Breast epithelium (tissue), 4 donors: ENCODE measurements at regions not wholly inside any gene's neighbourhood (a gene's known extent, or its start where the extent isn't known, plus 50 kb on each side); places are given as distances from the start of the nearest gene placed in this dataset.

Experiments used
- DNase-seq, 2 donors: peaks; one replicate each; pipeline ENCODE4 v3.0.0-alpha.2; 2019; ENCODE audit warnings: low spot score in 2 of 2
- H3K27ac ChIP-seq, 2 donors: fragments of 200-600 bp; sonication (generic) in 1 of 2; one replicate each; pipeline ENCODE4 v1.5.1; 2016 to 2019; ENCODE audit warnings: mild to moderate bottlenecking in 1 of 2
- H3K27me3 ChIP-seq, 2 donors: fragments of 200-600 bp; sonication (generic) in 1 of 2; one replicate each; pipeline versions ENCODE4 v1.5.1 to v1.6.0; 2017 to 2019; ENCODE audit warnings: control low read depth in 1 of 2, mild to moderate bottlenecking in 1 of 2
- H3K36me3 ChIP-seq: fragments of 200-600 bp; one replicate; pipeline ENCODE4 v1.5.1; 2019
- H3K4me1 ChIP-seq, 2 donors: fragments of 200-600 bp; sonication (generic); one replicate each; pipeline ENCODE4 v1.5.1; 2016 to 2019; ENCODE audit warnings: control low read depth in 1 of 2
- H3K4me3 ChIP-seq, 3 donors: fragments of 200-600 bp; sonication (generic); 1 replicate in 2 of 3; 2 replicates in 1 of 3; pipeline ENCODE4 v1.5.1; 2016 to 2019; ENCODE audit warnings: mild to moderate bottlenecking in 3 of 3, moderate library complexity in 2 of 3
- H3K9me3 ChIP-seq, 2 donors: fragments of 200-600 bp; sonication (generic) in 1 of 2; one replicate each; pipeline ENCODE4 v1.5.1; 2016 to 2019; ENCODE audit warnings: control low read depth in 1 of 2
- CTCF ChIP-seq, 3 donors: fragments of 450-650 bp; IDR thresholded peaks; one replicate each; pipeline ENCODE4 v1.5.1; 2016 to 2017; ENCODE audit warnings: antibody characterized with exemption in 3 of 3, mild to moderate bottlenecking in 3 of 3, moderate library complexity in 3 of 3
- POLR2A ChIP-seq: fragments of 450-650 bp; IDR thresholded peaks from one replicate; pipeline ENCODE4 v1.6.1; 2016; ENCODE audit warnings: antibody characterized with exemption, mild to moderate bottlenecking, moderate library complexity
- POLR2AphosphoS5 ChIP-seq, 3 donors: sonication (generic); formaldehyde crosslinking; IDR thresholded peaks; one replicate each; pipeline ENCODE4 v1.6.1; 2017; ENCODE audit warnings: antibody characterized with exemption in 3 of 3
- intact Hi-C: fragments of 100-400 bp; cut with DNase I; formaldehyde crosslinking; loops from one replicate; pipeline ENCODE4 v1.15.1; 2023; ENCODE audit warnings: low total_unique reads

GRCh38 chr4:92111493-92111892 lies 192.3 kb upstream of the GRID2 start:
- no peak for DNase-seq
- no peak overlapping the region for H3K27ac ChIP-seq
- H3K27me3 ChIP-seq, result no peaks in the 10 kb centered on the region
- no peak overlapping the region for H3K4me3 ChIP-seq
- H3K4me1 ChIP-seq, result no peaks in the 10 kb centered on the region
- no peaks in the 10 kb centered on the region for H3K36me3 ChIP-seq
- no peak for TF ChIP-seq POLR2A
- no peak for TF ChIP-seq CTCF (IDR thresholded peaks at IDR 0.05)
- intact Hi-C loops, result no loop called here
- no peaks in the 10 kb centered on the region for H3K9me3 ChIP-seq

- Histone ChIP-seq H3K4me3 (no peak overlapping the region), H3K36me3 (no peaks in the 10 kb centered on the region), H3K4me1 (no peaks in the 10 kb centered on the region), H3K9me3 (no peaks in the 10 kb centered on the region), H3K27ac (no peak overlapping the region), H3K27me3 (no peaks in the 10 kb centered on the region)
- TF ChIP-seq CTCF (IDR thresholded peaks at IDR 0.05), result no peak
- TF ChIP-seq POLR2A, result no peak
- no peak for TF ChIP-seq POLR2AphosphoS5 (IDR thresholded peaks at IDR 0.05)
- intact Hi-C loops, result no loop called here
- no peak for DNase-seq
These were observed 191.0 kb upstream of the GRID2 start for GRCh38 chr4:92112805-92113204.

- no peak for DNase-seq
- no peaks in the 10 kb centered on the region for H3K9me3 ChIP-seq
- no peaks in the 10 kb centered on the region for H3K4me1 ChIP-seq
- intact Hi-C loops, result no loop called here
- H3K36me3 ChIP-seq, result no peaks in the 10 kb centered on the region
- no peak overlapping the region for H3K27ac ChIP-seq
- TF ChIP-seq CTCF (IDR thresholded peaks at IDR 0.05), result no peak
- no peak for TF ChIP-seq POLR2AphosphoS5 (IDR thresholded peaks at IDR 0.05)
- no peak for TF ChIP-seq POLR2A
- no peaks in the 10 kb centered on the region for H3K27me3 ChIP-seq
- H3K4me3 ChIP-seq, result no peak overlapping the region
These were observed 182.8 kb upstream of the GRID2 start for GRCh38 chr4:92120810-92121498.

- intact Hi-C loops, result no loop called here
- Histone ChIP-seq H3K4me3 (no peak overlapping the region), H3K27me3 (no peaks in the 10 kb centered on the region), H3K4me1 (no peaks in the 10 kb centered on the region), H3K27ac (no peak overlapping the region), H3K9me3 (no peaks in the 10 kb centered on the region), H3K36me3 (no peaks in the 10 kb centered on the region)
- no peak for DNase-seq
- no peak for TF ChIP-seq POLR2A
- no peak for TF ChIP-seq POLR2AphosphoS5 (IDR thresholded peaks at IDR 0.05)
- TF ChIP-seq CTCF (IDR thresholded peaks at IDR 0.05), result no peak
These were observed 180.9 kb upstream of the GRID2 start for GRCh38 chr4:92122911-92123310.

GRCh38 chr4:92128676-92129075 lies 175.1 kb upstream of the GRID2 start:
- intact Hi-C loops, result no loop called here
- TF ChIP-seq CTCF (IDR thresholded peaks at IDR 0.05) (no peak), POLR2A (no peak), POLR2AphosphoS5 (IDR thresholded peaks at IDR 0.05) (no peak)
- H3K4me1 ChIP-seq, result no peaks in the 10 kb centered on the region
- no peak for DNase-seq
- no peak overlapping the region for H3K27ac ChIP-seq
- H3K4me3 ChIP-seq, result no peak overlapping the region
- H3K36me3 ChIP-seq, result no peaks in the 10 kb centered on the region
- H3K27me3 ChIP-seq, result no peaks in the 10 kb centered on the region
- peaks cover 0 to 5% of the 10 kb centered on the region in 2 donors for H3K9me3 ChIP-seq
